DND-41 (cell line): ENCODE measurements at regions not wholly inside any gene's neighbourhood (a gene's known extent, or its start where the extent isn't known, plus 50 kb on each side); places are given as distances from the start of the nearest gene placed in this dataset.

Experiments used
- EZH2 ChIP-seq: IDR thresholded peaks from 3 replicates; pipeline ENCODE4 v1.6.1; 2012; ENCODE audit warnings: borderline replicate concordance, low read depth, mild to moderate bottlenecking, moderate library complexity, low read length, inconsistent platforms; ENCODE audit not compliant: severe bottlenecking
- TF ChIP-seq, protein P1 (sequence below): IDR thresholded peaks from 2 replicates; pipeline ENCODE4 v1.5.1; 2012; ENCODE audit warnings: borderline replicate concordance, low read length, moderate library complexity, mild to moderate bottlenecking; ENCODE audit not compliant: poor library complexity, severe bottlenecking; ENCODE audit errors: extremely low read depth

DNA sequence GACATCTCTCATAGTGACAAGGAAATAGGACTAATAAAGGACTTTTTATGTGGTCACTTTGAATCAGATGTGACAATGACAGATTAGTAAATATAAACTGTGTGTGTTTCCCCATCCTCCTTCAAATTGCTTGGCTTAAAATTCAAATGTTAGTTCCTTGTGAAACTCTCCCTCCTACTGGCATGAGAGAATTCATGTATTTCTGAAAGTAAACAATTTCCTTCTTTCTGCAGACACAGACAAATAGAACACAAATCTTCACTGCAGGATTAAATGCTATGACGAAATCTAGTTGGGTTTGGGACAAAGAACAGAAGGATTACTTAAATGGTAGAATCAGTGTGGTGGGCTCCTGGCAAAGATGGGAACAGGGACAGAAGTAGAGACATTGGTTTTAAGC lies 328.7 kb upstream of the FAM98A start:
- TF ChIP-seq, protein P1, sequence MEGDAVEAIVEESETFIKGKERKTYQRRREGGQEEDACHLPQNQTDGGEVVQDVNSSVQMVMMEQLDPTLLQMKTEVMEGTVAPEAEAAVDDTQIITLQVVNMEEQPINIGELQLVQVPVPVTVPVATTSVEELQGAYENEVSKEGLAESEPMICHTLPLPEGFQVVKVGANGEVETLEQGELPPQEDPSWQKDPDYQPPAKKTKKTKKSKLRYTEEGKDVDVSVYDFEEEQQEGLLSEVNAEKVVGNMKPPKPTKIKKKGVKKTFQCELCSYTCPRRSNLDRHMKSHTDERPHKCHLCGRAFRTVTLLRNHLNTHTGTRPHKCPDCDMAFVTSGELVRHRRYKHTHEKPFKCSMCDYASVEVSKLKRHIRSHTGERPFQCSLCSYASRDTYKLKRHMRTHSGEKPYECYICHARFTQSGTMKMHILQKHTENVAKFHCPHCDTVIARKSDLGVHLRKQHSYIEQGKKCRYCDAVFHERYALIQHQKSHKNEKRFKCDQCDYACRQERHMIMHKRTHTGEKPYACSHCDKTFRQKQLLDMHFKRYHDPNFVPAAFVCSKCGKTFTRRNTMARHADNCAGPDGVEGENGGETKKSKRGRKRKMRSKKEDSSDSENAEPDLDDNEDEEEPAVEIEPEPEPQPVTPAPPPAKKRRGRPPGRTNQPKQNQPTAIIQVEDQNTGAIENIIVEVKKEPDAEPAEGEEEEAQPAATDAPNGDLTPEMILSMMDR = no peak
- TF ChIP-seq EZH2 = no peak
